ENCODE measurements at regions not wholly inside any gene's neighbourhood (a gene's known extent, or its start where the extent isn't known, plus 50 kb on each side); places are given as distances from the start of the nearest gene placed in this dataset.

DNA sequence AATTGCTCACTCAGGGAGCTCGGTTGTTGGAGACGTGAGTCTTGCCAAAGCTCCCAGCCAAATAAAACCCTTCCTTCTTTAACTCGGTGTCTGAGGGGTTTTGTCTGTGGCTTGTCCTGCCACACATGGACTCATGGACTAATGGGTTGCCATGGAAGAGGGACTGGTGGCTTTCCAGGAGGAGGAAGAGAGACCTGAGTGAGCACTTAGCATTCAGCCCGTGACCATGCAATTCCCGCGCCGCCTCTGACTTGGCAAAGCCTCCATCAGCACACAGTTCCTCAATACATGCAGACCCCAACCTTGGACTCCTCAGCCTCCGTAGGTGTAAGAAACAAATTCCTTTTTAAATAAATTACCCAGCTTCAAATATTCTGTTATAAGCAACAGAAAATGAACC, 57.3 kb upstream of the TMEM18 start (continued):
- TF ChIP-seq, protein P1, sequence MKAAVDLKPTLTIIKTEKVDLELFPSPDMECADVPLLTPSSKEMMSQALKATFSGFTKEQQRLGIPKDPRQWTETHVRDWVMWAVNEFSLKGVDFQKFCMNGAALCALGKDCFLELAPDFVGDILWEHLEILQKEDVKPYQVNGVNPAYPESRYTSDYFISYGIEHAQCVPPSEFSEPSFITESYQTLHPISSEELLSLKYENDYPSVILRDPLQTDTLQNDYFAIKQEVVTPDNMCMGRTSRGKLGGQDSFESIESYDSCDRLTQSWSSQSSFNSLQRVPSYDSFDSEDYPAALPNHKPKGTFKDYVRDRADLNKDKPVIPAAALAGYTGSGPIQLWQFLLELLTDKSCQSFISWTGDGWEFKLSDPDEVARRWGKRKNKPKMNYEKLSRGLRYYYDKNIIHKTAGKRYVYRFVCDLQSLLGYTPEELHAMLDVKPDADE (IDR thresholded peaks at IDR 0.05), result no peak
- no peak for TF ChIP-seq ZNF114 (CRISPR knock-in tag; IDR thresholded peaks at IDR 0.05)
- TF ChIP-seq EZH2 (IDR thresholded peaks at IDR 0.05; ENCODE audit: low read depth, unreplicated experiment), result no peak

DNA sequence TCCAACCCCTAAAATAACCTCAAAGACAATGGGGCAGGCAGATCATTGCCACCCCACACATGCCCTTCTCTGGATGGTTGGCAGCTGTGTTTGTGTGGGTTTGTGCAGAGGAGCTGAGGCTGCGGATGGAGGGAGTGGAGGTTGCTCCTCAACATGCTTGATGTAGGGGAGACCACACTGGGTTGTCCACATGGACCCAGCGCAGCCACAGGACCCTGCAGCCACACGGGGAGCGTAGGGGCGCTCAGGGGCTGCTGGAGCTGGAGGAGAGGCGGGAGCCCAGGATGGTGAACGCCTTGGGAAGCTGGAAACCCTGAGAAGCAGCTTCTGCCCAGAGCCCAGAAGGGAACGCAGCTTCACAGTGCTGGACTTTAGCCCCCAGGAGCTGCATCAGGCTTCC, 56.3 kb upstream of the TMEM18 start:
- H3K27ac Mint-ChIP-seq, result no peak overlapping the region
- H3K79me2 ChIP-seq (replicated peaks; ENCODE audit: insufficient read depth), result no peaks in the 10 kb centered on the region
- no peak for TF ChIP-seq POLR2AphosphoS5 (IDR thresholded peaks at IDR 0.05; ENCODE audit: low read depth)
- TF ChIP-seq, protein P2, sequence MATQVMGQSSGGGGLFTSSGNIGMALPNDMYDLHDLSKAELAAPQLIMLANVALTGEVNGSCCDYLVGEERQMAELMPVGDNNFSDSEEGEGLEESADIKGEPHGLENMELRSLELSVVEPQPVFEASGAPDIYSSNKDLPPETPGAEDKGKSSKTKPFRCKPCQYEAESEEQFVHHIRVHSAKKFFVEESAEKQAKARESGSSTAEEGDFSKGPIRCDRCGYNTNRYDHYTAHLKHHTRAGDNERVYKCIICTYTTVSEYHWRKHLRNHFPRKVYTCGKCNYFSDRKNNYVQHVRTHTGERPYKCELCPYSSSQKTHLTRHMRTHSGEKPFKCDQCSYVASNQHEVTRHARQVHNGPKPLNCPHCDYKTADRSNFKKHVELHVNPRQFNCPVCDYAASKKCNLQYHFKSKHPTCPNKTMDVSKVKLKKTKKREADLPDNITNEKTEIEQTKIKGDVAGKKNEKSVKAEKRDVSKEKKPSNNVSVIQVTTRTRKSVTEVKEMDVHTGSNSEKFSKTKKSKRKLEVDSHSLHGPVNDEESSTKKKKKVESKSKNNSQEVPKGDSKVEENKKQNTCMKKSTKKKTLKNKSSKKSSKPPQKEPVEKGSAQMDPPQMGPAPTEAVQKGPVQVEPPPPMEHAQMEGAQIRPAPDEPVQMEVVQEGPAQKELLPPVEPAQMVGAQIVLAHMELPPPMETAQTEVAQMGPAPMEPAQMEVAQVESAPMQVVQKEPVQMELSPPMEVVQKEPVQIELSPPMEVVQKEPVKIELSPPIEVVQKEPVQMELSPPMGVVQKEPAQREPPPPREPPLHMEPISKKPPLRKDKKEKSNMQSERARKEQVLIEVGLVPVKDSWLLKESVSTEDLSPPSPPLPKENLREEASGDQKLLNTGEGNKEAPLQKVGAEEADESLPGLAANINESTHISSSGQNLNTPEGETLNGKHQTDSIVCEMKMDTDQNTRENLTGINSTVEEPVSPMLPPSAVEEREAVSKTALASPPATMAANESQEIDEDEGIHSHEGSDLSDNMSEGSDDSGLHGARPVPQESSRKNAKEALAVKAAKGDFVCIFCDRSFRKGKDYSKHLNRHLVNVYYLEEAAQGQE (IDR thresholded peaks at IDR 0.05; ENCODE audit: unreplicated experiment), result no peak
- TF ChIP-seq, protein P1 (IDR thresholded peaks at IDR 0.05), result no peak
- TF ChIP-seq ZNF331 (CRISPR knock-in tag; IDR thresholded peaks at IDR 0.05; ENCODE audit: low read depth), result no peak
- TF ChIP-seq JUNB (IDR thresholded peaks at IDR 0.05; ENCODE audit: unreplicated experiment), result no peak
- TF ChIP-seq ZNF114 (CRISPR knock-in tag; IDR thresholded peaks at IDR 0.05), result no peak
- TF ChIP-seq EZH2 (IDR thresholded peaks at IDR 0.05; ENCODE audit: low read depth, unreplicated experiment), result no peak
- no peak for TF ChIP-seq CREB1 (CRISPR knock-in tag; IDR thresholded peaks at IDR 0.05; ENCODE audit: low read depth)
- no peak for TF ChIP-seq NANOG (IDR thresholded peaks at IDR 0.05; ENCODE audit: borderline replicate concordance)
- no peak for TF ChIP-seq EZH2phosphoT487 (IDR thresholded peaks at IDR 0.05; ENCODE audit: unreplicated experiment)
- TF ChIP-seq, protein P3, sequence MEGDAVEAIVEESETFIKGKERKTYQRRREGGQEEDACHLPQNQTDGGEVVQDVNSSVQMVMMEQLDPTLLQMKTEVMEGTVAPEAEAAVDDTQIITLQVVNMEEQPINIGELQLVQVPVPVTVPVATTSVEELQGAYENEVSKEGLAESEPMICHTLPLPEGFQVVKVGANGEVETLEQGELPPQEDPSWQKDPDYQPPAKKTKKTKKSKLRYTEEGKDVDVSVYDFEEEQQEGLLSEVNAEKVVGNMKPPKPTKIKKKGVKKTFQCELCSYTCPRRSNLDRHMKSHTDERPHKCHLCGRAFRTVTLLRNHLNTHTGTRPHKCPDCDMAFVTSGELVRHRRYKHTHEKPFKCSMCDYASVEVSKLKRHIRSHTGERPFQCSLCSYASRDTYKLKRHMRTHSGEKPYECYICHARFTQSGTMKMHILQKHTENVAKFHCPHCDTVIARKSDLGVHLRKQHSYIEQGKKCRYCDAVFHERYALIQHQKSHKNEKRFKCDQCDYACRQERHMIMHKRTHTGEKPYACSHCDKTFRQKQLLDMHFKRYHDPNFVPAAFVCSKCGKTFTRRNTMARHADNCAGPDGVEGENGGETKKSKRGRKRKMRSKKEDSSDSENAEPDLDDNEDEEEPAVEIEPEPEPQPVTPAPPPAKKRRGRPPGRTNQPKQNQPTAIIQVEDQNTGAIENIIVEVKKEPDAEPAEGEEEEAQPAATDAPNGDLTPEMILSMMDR (conservative IDR thresholded peaks at IDR 0.05; ENCODE audit: low read depth in 2 of 2), result no peak
- TF ChIP-seq, protein P4, sequence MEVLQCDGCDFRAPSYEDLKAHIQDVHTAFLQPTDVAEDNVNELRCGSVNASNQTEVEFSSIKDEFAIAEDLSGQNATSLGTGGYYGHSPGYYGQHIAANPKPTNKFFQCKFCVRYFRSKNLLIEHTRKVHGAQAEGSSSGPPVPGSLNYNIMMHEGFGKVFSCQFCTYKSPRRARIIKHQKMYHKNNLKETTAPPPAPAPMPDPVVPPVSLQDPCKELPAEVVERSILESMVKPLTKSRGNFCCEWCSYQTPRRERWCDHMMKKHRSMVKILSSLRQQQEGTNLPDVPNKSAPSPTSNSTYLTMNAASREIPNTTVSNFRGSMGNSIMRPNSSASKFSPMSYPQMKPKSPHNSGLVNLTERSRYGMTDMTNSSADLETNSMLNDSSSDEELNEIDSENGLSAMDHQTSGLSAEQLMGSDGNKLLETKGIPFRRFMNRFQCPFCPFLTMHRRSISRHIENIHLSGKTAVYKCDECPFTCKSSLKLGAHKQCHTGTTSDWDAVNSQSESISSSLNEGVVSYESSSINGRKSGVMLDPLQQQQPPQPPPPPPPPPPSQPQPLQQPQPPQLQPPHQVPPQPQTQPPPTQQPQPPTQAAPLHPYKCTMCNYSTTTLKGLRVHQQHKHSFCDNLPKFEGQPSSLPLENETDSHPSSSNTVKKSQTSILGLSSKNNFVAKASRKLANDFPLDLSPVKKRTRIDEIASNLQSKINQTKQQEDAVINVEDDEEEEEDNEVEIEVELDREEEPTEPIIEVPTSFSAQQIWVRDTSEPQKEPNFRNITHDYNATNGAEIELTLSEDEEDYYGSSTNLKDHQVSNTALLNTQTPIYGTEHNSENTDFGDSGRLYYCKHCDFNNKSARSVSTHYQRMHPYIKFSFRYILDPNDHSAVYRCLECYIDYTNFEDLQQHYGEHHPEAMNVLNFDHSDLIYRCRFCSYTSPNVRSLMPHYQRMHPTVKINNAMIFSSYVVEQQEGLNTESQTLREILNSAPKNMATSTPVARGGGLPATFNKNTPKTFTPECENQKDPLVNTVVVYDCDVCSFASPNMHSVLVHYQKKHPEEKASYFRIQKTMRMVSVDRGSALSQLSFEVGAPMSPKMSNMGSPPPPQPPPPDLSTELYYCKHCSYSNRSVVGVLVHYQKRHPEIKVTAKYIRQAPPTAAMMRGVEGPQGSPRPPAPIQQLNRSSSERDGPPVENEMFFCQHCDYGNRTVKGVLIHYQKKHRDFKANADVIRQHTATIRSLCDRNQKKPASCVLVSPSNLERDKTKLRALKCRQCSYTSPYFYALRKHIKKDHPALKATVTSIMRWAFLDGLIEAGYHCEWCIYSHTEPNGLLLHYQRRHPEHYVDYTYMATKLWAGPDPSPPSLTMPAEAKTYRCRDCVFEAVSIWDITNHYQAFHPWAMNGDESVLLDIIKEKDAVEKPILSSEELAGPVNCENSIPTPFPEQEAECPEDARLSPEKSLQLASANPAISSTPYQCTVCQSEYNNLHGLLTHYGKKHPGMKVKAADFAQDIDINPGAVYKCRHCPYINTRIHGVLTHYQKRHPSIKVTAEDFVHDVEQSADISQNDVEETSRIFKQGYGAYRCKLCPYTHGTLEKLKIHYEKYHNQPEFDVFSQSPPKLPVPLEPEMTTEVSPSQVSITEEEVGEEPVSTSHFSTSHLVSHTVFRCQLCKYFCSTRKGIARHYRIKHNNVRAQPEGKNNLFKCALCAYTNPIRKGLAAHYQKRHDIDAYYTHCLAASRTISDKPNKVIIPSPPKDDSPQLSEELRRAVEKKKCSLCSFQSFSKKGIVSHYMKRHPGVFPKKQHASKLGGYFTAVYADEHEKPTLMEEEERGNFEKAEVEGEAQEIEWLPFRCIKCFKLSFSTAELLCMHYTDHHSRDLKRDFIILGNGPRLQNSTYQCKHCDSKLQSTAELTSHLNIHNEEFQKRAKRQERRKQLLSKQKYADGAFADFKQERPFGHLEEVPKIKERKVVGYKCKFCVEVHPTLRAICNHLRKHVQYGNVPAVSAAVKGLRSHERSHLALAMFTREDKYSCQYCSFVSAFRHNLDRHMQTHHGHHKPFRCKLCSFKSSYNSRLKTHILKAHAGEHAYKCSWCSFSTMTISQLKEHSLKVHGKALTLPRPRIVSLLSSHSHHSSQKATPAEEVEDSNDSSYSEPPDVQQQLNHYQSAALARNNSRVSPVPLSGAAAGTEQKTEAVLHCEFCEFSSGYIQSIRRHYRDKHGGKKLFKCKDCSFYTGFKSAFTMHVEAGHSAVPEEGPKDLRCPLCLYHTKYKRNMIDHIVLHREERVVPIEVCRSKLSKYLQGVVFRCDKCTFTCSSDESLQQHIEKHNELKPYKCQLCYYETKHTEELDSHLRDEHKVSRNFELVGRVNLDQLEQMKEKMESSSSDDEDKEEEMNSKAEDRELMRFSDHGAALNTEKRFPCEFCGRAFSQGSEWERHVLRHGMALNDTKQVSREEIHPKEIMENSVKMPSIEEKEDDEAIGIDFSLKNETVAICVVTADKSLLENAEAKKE (CRISPR knock-in tag; IDR thresholded peaks at IDR 0.05), result no peak

More for the DNA sequence above, 56.3 kb upstream of the TMEM18 start:
- Histone ChIP-seq H3K4me2 (no peak overlapping the region), H3K9me2 (ENCODE audit: insufficient read depth) (no peaks in the 10 kb centered on the region), H3F3A (replicated peaks; ENCODE audit: low read depth) (peaks cover 3% of the 10 kb centered on the region), H4K20me1 (replicated peaks; ENCODE audit: insufficient read depth) (no peaks in the 10 kb centered on the region), H3K4me3 (no peak overlapping the region), H3K4me1 (ENCODE audit: insufficient read depth) (peaks cover 31% of the 10 kb centered on the region), H3K36me3 (ENCODE audit: insufficient read depth) (no peaks in the 10 kb centered on the region), H3K27ac (ENCODE audit: low read depth) (no peak overlapping the region), H3K27me3 (ENCODE audit: insufficient read depth) (no peaks in the 10 kb centered on the region), H2AFZ (no peak overlapping the region)
- H3K9me3 Mint-ChIP-seq, result no peaks in the 10 kb centered on the region; the same call in 2 of the 3 replicates
- no peak overlapping the region for H3K4me3 Mint-ChIP-seq
- ATAC-seq, result no peak
- H3K4me1 Mint-ChIP-seq, result peaks cover 44% of the 10 kb centered on the region
- no peak for DNase-seq (ENCODE audit: low spot score)
- peaks cover 15% of the 10 kb centered on the region for H3K27me3 Mint-ChIP-seq (ENCODE audit: insufficient read depth, low read depth, poor library complexity)
- H3K36me3 Mint-ChIP-seq (ENCODE audit: low read depth), result no peaks in the 10 kb centered on the region

Measured in GM23338 (cell line).